ENCODE measurements at regions not wholly inside any gene's neighbourhood (a gene's known extent, or its start where the extent isn't known, plus 50 kb on each side); places are given as distances from the start of the nearest gene placed in this dataset.
A peak's percentile ranks its signal among the peaks of the same experiment; 100 is the strongest.

- H3K27me3 ChIP-seq: no peaks in the 10 kb centered on the region
- ATAC-seq (no peak), DNase-seq (no peak)
- WGBS, 4 donors: 40 to 60% (median 41%) methylated on average over 2 of the region's 2 CpGs
- H3K36me3 ChIP-seq: no peaks in the 10 kb centered on the region
- peaks cover 0 to 9% (median 0%) of the 10 kb centered on the region in 12 donors for H3K9me3 ChIP-seq
- intact Hi-C loops (cut with DNase I): loop anchor here in 1 of 10 donors (10.0 kb wide), 1 partner anchor 421 kb away; no protein-coding TSS in a partner anchor
- no peak for TF ChIP-seq CTCF (IDR thresholded peaks at IDR 0.05)
- no peak for TF ChIP-seq POLR2A (IDR thresholded peaks at IDR 0.05)
- no peak overlapping the region for H3K27ac ChIP-seq
- H3K4me3 ChIP-seq: no peak overlapping the region
- H3K4me1 ChIP-seq: peaks cover 0 to 9% (median 0%) of the 10 kb centered on the region in 12 donors
Observed at GRCh38 chr20:4095639-4096038, 53.0 kb upstream of the SMOX start.

DNA sequence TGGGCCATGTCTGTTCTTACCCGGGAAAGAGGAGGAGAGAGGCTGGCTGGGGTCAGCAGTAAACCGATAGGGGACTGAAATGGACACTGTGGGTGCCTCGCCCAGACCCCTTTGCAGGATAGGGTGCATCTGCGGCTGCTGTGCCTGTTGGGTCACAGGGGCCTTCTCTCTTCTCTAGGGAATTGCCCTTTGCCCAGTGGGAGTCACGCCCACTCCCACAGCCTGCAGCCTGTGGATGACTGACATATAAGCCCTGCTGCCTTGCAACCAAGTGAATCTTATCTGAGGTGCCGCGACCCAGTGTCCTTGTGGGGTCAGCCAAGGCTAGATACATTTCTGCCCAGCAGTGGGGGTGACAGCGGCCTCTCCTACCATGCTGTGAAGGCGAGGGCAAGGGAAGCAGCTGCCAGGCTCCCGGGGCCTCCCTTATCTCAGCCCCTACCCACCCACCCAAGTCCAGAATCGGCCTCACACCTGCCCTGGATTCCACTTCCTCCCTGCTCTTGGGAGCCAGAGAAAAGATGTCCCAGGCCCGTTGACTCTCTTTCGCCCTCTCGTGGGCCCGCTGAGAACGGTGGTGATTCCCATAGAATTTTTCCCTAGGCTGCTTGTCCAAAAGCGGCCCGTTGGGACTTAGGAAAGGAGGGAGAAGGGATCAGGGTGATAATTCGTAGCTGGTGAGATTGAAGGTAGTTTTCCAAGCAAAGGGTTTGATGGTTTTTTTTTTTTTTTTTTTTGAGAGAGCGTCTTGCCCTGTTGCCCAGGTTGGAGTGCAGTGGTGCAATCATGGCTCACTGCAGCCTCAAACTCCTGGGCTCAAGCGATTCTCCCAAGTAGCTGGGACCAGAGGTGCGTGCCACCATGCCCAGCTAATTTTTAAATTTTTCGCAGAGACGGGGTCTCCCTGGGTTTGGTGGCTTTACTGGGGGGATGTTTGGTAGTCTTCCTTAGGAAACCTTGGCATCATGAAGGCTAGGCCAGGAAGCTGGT is 56.8 kb upstream of the SMOX start:
- Histone ChIP-seq H3K36me3 (no peaks in the 10 kb centered on the region), H3K4me3 (no peak overlapping the region), H3K9me3 (peaks cover 0 to 9% (median 0%) of the 10 kb centered on the region in 12 donors), H3K27me3 (no peaks in the 10 kb centered on the region), H3K27ac (peak overlapping the region in 1 of 12 donors; percentile 22), H3K4me1 (peaks cover 0 to 9% (median 0%) of the 10 kb centered on the region in 12 donors)
- intact Hi-C loops (cut with DNase I): loop anchor here in 1 of 10 donors (10.0 kb wide), 1 partner anchor 417 kb away; no protein-coding TSS in a partner anchor
- 39 to 49% (median 42%) methylated on average over 21 to 24 of the region's 24 CpGs for WGBS, 4 donors
- TF ChIP-seq CTCF (IDR thresholded peaks at IDR 0.05) (peak; percentile 49 to 72 (median 60)), POLR2A (IDR thresholded peaks at IDR 0.05) (no peak)
- DNase-seq (peak; percentile 53 to 80 (median 67)), ATAC-seq (peak; percentile 39 to 74 (median 70))

GRCh38 chr20:4090756-4091489 is 57.7 kb upstream of the SMOX start:
- WGBS, 4 donors: 75 to 84% (median 76%) methylated on average over 6 of the region's 6 CpGs
- peak overlapping the region in 2 of 12 donors; percentile 4 to 22 for H3K27ac ChIP-seq

More at GRCh38 chr20:4090756-4091489, 57.7 kb upstream of the SMOX start:
- TF ChIP-seq POLR2A (IDR thresholded peaks at IDR 0.05) (no peak), CTCF (IDR thresholded peaks at IDR 0.05) (no peak)
- H3K4me1 ChIP-seq: peaks cover 0 to 15% (median 0%) of the 10 kb centered on the region in 12 donors
- DNase-seq (no peak), ATAC-seq (peak in 2 of 4 donors; percentile 53 to 60)
- H3K9me3 ChIP-seq: peaks cover 0 to 7% (median 0%) of the 10 kb centered on the region in 12 donors
- H3K4me3 ChIP-seq: no peak overlapping the region
- intact Hi-C loops (cut with DNase I): loop anchor here in 1 of 10 donors (10.0 kb wide), 1 partner anchor 416 kb away; no protein-coding TSS in a partner anchor
- H3K36me3 ChIP-seq: no peaks in the 10 kb centered on the region
- H3K27me3 ChIP-seq: no peaks in the 10 kb centered on the region

All from heart left ventricle (tissue), 16 donors.